ENCODE measurements at regions not wholly inside any gene's neighbourhood (a gene's known extent, or its start where the extent isn't known, plus 50 kb on each side); places are given as distances from the start of the nearest gene placed in this dataset.

- Histone ChIP-seq H4K20me1 (replicated peaks; ENCODE audit: control insufficient read depth, extremely low read depth, insufficient read depth, low read length) (no peaks in the 10 kb centered on the region), H3K27me3 (ENCODE audit: control insufficient read depth in 2 of 2, insufficient read depth in 2 of 2, low read length in 2 of 2) (no peaks in the 10 kb centered on the region), H3K79me2 (ENCODE audit: control insufficient read depth, insufficient read depth, low read length) (no peaks in the 10 kb centered on the region), H2AFZ (ENCODE audit: low read depth, low read length) (no peak overlapping the region), H3K9me1 (replicated peaks; ENCODE audit: control insufficient read depth, extremely low read depth, insufficient read depth, low read length) (no peaks in the 10 kb centered on the region), H3K27ac (ENCODE audit: insufficient read depth, low read depth, low read length) (no peak overlapping the region), H3K4me1 (ENCODE audit: control insufficient read depth, extremely low read depth, insufficient read depth, low read length) (no peaks in the 10 kb centered on the region), H3K4me3 (replicated peaks in 1 of 3; ENCODE audit: insufficient read depth in 1 of 3, low read depth in 1 of 3, low read length in 3 of 3) (no peak overlapping the region), H3K9ac (replicated peaks; ENCODE audit: extremely low read depth, insufficient read depth, low read length) (no peak overlapping the region), H3K9me3 (replicated peaks; ENCODE audit: control insufficient read depth, insufficient read depth, low read length) (no peaks in the 10 kb centered on the region), H3K4me2 (ENCODE audit: insufficient read depth, low read length) (no peak overlapping the region), H3K36me3 (ENCODE audit: control insufficient read depth in 2 of 2, extremely low read depth in 1 of 2, insufficient read depth in 2 of 2, low read length in 2 of 2) (no peaks in the 10 kb centered on the region)
- CTCF ChIA-PET = interaction anchor here (0.7 kb wide), 1 partner anchor 24 kb away, joined by 3 read pairs; no protein-coding TSS in a partner anchor
- POLR2A ChIA-PET = no interaction called here
- FAIRE-seq (no peak), DNase-seq (ENCODE audit: low read depth, low spot score) (no peak)
- intact Hi-C loops (cut with micrococcal nuclease) = no loop called here
- no peak for TF ChIP-seq CTCF (IDR thresholded peaks at IDR 0.05; ENCODE audit: extremely low read depth in 1 of 2, insufficient read depth in 1 of 2, low read depth in 1 of 2, low read length in 2 of 2)
- no peak for TF ChIP-seq GATA2 (IDR thresholded peaks at IDR 0.05; ENCODE audit: insufficient read depth, insufficient read length, low read depth, low read length)
- TF ChIP-seq POLR2AphosphoS5 (IDR thresholded peaks at IDR 0.05; ENCODE audit: insufficient read depth, low read depth, low read length) = no peak
- no peak for TF ChIP-seq POLR2A (IDR thresholded peaks at IDR 0.05; ENCODE audit: low read depth, low read length)
- TF ChIP-seq MYC (IDR thresholded peaks at IDR 0.05; ENCODE audit: low read depth, low read length) = no peak
- no peak for TF ChIP-seq FOS (IDR thresholded peaks at IDR 0.05; ENCODE audit: borderline replicate concordance, insufficient read depth, low read length)
- TF ChIP-seq, protein P1, sequence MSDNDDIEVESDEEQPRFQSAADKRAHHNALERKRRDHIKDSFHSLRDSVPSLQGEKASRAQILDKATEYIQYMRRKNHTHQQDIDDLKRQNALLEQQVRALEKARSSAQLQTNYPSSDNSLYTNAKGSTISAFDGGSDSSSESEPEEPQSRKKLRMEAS (IDR thresholded peaks at IDR 0.05; ENCODE audit: insufficient read depth, insufficient read length) = no peak
- TF ChIP-seq JUN (IDR thresholded peaks at IDR 0.05; ENCODE audit: borderline replicate concordance, insufficient read depth, insufficient read length, low read depth) = no peak
- TF ChIP-seq EZH2 (IDR thresholded peaks at IDR 0.05; ENCODE audit: borderline replicate concordance, low read depth, low read length, severe bottlenecking) = no peak
- dilution Hi-C loops (cut with MboI; ENCODE audit: extremely low pct_ligation_motif_present, low sequenced_read_pairs) = no loop called here
- BruUV-seq (replicated peaks) = no TSS peak
Measured at GRCh38 chr11:29657709-29658108, 359.1 kb downstream of the KCNA4 start.
